Suppressor macrophage treated with lipopolysaccharide for 1 hour (primary cell): ENCODE measurements at regions not wholly inside any gene's neighbourhood (a gene's known extent, or its start where the extent isn't known, plus 50 kb on each side); places are given as distances from the start of the nearest gene placed in this dataset.
"Not testable (repeated sequence)": the region's sequence is repeated elsewhere in the genome, so short reads cannot be mapped to it uniquely, and the experiment has no call there.

Experiments used
- DNase-seq, 3 donors: peaks; one replicate each; pipeline ENCODE4 v3.0.0-alpha.2; 2020 to 2022

DNA sequence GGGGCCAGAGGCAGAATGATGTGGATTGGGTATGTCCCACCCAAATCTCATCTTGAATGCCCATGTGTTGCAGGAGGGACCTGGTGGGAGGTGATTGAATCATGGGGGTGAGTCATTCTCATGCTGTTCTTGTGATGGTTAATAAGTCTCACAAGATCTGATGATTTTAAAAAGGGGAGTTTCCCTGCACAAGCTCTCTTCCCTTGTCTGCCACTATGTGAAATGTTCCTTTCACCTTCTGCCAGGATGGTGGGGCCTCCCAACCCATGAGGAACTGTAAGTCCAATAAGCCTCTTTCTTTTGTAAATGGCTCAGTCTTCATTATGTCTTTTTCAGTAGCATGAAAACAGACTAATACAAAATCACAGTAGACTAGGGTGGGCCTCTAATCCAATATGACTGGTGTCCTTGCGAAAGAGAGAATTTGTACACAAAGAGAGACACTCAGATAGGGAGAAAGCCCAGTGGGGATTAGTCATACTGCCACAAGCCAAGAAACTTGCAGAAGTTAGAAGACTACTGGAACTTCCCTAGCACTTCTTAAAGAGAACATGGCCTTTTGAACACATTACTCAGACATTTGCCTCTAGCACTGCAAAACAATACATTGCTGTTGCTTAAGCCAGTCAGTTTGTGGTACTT is 68.4 kb downstream of the ANXA1 start:
- peak; percentile 91 to 98 (median 96) for DNase-seq

DNA sequence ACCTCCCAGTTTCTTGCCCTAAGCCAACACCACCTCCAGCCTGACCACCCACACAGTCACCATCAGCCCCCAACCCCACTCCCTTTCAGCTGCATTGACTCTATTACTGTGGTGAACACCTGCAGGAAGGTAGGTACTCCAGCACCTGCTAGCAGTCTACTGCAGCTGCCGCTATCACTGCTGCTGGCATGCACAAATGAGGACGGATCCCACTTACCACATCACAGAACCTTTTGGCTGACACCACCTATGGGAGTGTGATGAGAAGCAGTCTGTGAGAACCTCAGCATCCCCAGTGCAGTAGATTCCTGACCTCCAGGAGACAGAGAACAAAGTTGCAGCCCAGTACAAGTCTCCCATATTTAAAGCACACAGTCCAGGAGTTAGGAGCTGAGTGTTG is 71.9 kb downstream of the ANXA1 start:
- no peak for DNase-seq

DNA sequence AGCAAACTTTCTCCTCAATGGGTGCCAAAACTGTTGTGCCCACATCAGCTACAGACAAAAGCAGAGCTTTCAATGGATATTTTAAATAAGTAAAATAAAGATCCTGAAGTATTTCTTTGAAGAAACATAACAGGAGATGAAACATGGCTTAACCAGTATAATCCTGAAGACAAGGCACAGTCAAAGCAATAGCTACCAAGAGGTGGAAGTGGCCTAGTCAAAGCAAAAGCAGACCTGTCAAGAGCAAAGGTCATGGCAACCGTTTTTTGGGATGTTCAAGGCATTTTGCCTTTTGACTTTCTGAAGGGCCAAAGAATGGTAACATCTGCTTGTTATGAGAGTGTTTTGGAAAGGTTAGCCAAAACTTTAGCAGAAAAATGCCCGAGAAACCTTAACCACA is 77.9 kb downstream of the ANXA1 start:
- DNase-seq, result no peak

DNA sequence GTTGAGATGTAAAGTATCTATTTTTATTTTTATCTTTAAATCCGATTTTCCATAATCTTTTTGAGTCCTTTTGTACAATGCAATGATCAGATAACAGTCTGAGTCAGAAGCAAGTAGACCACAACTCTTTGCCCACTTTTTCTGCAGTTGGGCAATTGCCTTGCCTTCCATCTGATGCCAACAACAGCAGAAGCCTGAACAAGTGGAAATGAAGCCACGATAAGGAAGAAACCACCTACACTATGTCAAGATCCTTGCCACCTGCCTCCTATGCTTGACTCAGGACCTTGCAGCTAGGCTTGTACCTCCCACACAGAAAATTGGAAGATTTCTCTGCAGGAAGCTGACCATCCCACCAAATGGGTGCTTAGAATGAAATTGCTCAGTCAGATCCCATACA is 78.6 kb downstream of the ANXA1 start:
- DNase-seq, result no peak

- no peak for DNase-seq
Measured at GRCh38 chr9:73231203-73231602, 79.5 kb downstream of the ANXA1 start.

- DNase-seq, result no peak
Measured at GRCh38 chr9:73233359-73234007, 81.8 kb downstream of the ANXA1 start.

GRCh38 chr9:73234008-73234360 is 82.3 kb downstream of the ANXA1 start:
- DNase-seq, result peak; percentile 10 to 50 (median 38)

DNA sequence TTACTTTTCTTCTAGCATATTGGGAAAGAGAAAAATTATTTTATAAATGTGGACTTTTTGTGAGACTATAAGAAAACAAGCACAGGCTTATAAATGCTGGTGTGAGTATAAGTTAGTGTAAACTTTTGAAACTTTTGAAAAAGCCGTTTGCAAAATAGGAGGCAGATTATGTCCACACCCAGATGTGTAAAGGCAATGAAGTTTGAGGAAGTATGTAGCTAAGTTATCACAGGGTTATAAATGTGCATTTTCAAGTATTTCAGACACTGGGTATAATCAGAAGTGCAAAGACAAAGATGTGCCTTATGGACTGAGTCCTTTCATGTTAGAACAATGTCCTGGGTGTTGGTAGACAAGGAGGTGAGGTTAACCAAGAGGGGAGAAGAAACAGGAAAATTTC is 85.5 kb downstream of the ANXA1 start:
- DNase-seq, result peak in 1 of 3 donors; percentile 67

DNA sequence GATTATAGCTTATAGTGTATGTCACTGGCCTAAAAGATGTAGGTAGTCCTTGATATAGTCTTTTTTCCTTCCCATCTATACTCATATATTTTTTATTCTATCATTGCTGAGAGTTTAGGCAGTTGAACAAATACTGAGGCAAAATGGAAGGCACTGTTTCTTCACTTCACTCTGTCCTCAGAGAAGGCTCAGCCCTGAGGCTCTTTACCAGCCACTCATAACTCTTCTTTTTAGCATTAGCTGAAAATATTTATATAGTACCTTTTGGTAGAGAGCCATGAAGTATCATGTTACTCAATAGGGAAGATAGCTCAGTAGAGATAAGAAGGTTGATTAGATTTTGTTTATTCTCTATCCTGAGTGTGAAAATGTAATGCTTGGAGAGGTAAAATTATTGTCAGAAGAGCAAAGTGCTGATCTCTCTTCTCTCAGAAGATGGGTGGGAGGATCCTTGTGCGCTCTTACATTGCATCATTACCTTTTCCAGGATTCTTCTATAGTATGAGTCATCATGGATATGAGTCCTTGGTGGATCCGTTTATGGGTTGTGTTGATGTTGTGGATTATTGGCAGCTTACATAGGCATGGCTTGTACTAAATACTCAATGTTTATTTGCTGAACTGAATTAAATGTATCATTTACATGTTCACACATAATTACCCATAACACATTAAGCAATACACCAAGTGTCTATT is 88.1 kb downstream of the ANXA1 start:
- no peak for DNase-seq

DNA sequence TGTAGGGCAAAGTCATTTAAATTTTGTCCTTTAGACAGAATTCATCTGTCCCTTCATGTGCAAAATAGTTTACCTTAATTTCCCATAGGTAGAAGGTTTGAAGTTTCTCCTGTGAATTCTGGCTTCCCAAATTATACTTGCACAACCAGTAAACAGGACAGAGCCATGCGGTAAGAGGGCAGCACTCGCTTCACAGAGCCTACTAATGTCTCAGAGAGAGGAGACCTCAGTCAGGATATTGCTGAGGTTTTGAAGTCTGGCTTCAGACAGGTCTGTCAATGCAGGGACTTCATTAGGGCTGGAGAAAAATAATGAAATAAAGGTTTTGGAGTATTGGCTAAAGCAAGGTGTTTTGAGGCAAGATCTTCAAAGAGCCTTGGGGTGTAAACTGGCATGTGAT is 91.4 kb downstream of the ANXA1 start:
- no peak for DNase-seq

DNA sequence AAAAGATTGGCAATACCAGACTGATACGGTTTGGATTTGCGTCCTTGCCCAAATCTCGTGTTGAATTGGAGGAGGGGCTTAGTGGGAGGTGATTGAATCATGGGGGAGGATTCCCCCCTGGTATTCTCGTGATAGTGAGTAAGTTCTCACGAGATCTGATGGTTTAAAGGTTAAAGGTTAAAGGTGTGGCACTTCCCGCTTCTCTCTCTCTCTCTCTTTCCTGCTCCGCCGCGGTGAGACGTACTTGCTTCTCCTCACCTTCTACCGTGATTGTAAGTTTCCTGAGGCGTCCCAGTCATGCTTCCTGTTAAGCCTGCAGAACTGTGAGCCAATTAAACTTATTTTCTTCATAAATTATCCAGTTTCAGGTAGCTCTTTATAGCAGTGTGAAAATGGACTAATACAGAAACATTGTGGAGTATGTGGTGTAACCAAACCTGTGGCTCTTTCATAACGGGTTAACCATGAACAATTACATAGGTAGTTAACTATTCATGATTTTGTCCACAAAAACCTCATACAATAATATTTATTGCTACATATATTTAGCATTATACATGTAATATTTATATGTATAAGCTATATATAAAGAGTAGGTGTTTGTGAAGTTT is 107.5 kb downstream of the ANXA1 start:
- no peak for DNase-seq

DNA sequence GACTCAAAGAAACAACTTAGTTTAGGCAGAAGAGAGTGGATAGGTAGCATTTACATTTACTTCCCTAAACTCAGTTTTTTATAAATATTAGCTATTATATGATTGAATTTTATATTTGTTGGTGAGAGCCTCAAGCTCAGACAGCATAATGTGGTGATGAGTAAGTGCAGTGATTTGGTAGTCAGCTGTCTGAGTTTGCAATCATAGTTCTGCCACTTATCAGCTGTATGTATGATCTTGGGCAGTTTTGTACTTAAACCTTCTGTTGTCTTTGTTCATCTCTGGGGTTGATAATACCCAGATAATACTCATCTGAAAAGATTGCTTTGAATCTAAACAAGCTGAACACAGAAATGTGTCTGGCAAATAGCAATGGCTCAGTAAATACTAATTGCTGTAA is 108.8 kb downstream of the ANXA1 start:
- no peak for DNase-seq

- peak; percentile 35 to 55 (median 36) for DNase-seq
Measured at GRCh38 chr9:73264631-73265030, 113.0 kb downstream of the ANXA1 start.

- no peak for DNase-seq
Measured at GRCh38 chr9:73265876-73266275, 114.2 kb downstream of the ANXA1 start.

DNA sequence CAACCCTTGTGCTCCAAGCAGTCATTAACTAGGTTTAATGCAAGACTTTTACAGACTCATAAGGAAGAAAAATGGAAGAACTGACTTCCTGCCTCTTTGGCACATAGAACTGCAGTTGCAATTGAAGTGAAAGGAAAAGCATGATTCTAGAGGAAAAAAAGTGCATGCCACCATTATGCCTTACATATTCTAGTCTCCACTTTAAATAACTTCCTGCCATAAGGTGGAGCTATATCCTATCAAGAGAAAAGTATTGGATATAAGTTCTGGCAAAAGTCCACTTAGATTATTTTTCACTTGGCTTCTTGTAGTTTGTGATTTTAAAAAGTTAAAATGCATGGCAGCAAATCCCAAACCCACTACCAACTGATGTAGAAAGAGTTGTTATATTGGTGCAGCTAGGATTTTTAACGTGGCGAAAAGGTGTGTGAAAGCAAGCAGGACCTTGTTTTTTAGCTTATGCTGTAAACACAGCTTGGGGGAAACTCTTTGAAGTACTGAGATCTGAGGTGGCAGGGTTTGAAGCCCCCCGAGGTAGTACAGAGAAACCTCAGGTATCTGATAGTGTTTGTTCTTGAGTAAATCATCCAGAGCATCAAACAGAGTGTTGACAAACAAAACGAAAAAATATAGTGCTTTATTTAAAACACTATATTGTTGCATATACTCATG is 117.9 kb downstream of the ANXA1 start:
- peak; percentile 30 to 53 (median 39) for DNase-seq

- DNase-seq, result peak; percentile 74 to 94 (median 88)
Measured at GRCh38 chr9:73270967-73271721, 119.5 kb downstream of the ANXA1 start.

DNA sequence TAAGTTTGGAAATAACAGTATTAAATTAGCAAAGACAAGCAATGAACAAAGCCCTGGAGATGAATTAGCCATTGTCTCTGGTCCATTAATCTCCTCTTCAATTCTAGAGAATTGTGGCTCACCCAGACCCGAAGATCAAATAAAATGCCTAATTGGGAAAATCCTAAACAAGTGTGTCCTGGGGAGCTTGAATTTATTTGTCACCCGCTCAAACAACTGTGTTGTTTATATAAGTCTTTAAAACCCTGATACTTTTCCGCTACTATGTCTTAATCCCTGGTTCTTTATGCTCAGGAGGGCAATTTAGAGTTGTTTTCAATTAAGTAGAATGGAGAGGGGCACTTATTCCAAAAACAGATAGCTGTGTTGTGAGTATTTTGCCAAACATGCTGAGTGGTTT is 128.4 kb downstream of the ANXA1 start:
- no peak for DNase-seq

GRCh38 chr9:73284377-73284776 is 132.7 kb downstream of the ANXA1 start:
- no peak for DNase-seq

DNA sequence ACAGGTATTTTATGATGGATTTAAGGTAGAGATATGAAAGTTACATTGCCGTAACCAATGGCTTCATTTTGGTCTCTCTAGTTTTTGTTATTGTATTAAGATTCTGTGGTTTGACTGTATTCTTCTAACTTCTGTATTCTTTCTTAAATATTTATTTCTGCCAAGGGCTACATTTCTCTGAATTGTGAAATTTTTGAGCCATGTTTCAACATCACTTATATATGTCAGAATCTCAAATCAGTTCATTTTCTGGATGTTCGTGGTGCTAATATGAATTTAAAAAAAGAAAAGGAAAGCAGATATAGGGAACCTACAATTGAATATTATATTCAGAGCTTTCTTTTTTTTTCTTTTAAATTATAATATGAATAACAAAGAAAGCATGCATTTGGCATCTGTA is 142.7 kb downstream of the ANXA1 start:
- DNase-seq, result peak; percentile 1 to 61 (median 24)

DNA sequence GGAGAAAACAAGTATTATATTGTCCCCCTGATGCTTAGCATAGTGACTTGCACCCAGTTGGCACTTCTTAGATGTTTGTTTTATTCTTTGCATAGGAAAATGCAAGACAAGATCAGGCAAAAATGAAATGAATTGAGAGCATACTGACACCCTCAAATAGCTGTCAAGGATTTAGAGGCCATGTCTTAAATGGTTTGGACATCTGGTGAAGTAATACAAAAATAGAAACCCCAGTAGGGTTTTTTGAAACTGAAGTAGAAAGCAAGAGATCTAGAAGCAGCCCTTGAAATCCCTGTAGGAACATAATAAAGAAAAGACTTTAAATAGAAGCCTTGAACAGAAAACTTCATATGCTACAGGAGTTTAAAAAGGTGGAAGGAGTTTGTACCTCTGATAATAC is 174.3 kb downstream of the ANXA1 start:
- DNase-seq, result no peak

- DNase-seq, result no peak
Measured at GRCh38 chr9:73327149-73327548, 175.5 kb downstream of the ANXA1 start.

DNA sequence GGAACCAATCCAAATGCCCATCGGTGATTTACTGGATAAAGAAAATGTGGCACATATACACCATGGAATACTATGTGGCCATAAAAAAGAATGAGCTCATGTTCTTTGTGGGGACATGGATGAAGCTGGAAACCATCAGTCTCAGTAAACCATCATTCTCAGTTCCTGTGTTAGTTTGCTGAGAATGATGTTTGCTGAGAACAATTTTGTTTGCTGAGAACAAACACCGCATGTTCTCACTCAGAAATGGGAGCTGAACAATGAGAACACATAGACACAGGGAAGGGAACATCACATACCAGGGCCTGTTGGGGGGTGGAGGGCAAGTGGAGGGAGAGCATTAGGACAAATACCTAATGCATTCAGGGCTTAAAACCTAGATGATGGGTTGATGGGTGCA is 185.5 kb downstream of the ANXA1 start:
- not testable (repeated sequence) for DNase-seq

- no peak for DNase-seq
Measured at GRCh38 chr9:73344060-73344459, 192.4 kb downstream of the ANXA1 start.
